H9 (cell line): ENCODE measurements at regions not wholly inside any gene's neighbourhood (a gene's known extent, or its start where the extent isn't known, plus 50 kb on each side); places are given as distances from the start of the nearest gene placed in this dataset.

Experiments
- DNase-seq: peaks from one replicate; pipeline ENCODE4 v3.0.0-alpha.2; 2017
- H2AFZ ChIP-seq: one replicate; pipeline ENCODE4 v1.6.1; 2013; ENCODE audit warnings: mild to moderate bottlenecking, low read length, control low read depth, moderate library complexity
- H2AK5ac ChIP-seq: 2 replicates; pipeline ENCODE4 v1.6.1; 2013; ENCODE audit warnings: low read length, control low read depth, mixed read lengths; ENCODE audit not compliant: insufficient read length
- H2BK120ac ChIP-seq: one replicate; pipeline ENCODE4 v1.6.1; 2013; ENCODE audit warnings: low read depth, mild to moderate bottlenecking, low read length, control low read depth, inconsistent platforms; ENCODE audit not compliant: poor library complexity, severe bottlenecking
- H2BK12ac ChIP-seq: 2 replicates; pipeline ENCODE4 v1.6.1; 2013; ENCODE audit warnings: low read length, control low read depth, mixed read lengths, low read depth; ENCODE audit not compliant: insufficient read length
- H2BK15ac ChIP-seq: 2 replicates; pipeline ENCODE4 v1.6.1; 2013; ENCODE audit warnings: low read depth, low read length, control low read depth
- H2BK20ac ChIP-seq: one replicate; pipeline ENCODE4 v1.6.1; 2013; ENCODE audit warnings: low read depth, mild to moderate bottlenecking, low read length, control low read depth, inconsistent platforms; ENCODE audit not compliant: poor library complexity, severe bottlenecking
- H2BK5ac ChIP-seq: 2 replicates; pipeline ENCODE4 v1.6.1; 2013; ENCODE audit warnings: low read length, control low read depth, mixed read lengths; ENCODE audit not compliant: insufficient read length
- H3K14ac ChIP-seq: 2 replicates; pipeline ENCODE4 v1.6.1; 2013; ENCODE audit warnings: low read length, control low read depth; ENCODE audit not compliant: insufficient read depth
- H3K18ac ChIP-seq: 2 replicates; pipeline ENCODE4 v1.6.1; 2013; ENCODE audit warnings: low read depth, mild to moderate bottlenecking, mixed read lengths, low read length, control low read depth; ENCODE audit not compliant: insufficient read length
- H3K23ac ChIP-seq: 2 replicates; pipeline ENCODE4 v1.6.1; 2013; ENCODE audit warnings: low read length, control low read depth, mixed read lengths, low read depth; ENCODE audit not compliant: insufficient read length
- H3K23me2 ChIP-seq: 2 replicates; pipeline ENCODE4 v1.6.1; 2013; ENCODE audit warnings: low read depth, mild to moderate bottlenecking, mixed read lengths, low read length, control low read depth; ENCODE audit not compliant: insufficient read length, poor library complexity, severe bottlenecking
- H3K27ac ChIP-seq: 2 replicates; pipeline ENCODE4 v1.5.1; 2013; ENCODE audit warnings: low read length, control low read depth, mixed read lengths, low read depth; ENCODE audit not compliant: insufficient read length
- H3K27me3 ChIP-seq: 2 replicates; pipeline ENCODE4 v1.6.1; 2013; ENCODE audit warnings: low read length, control low read depth, inconsistent platforms; ENCODE audit not compliant: insufficient read depth
- H3K4ac ChIP-seq: 2 replicates; pipeline ENCODE4 v1.6.1; 2013; ENCODE audit warnings: low read depth, mild to moderate bottlenecking, control low read depth, inconsistent platforms, low read length, moderate library complexity
- H3K4me1 ChIP-seq: 2 replicates; pipeline ENCODE4 v1.6.1; 2013; ENCODE audit warnings: low read length, control low read depth, inconsistent platforms; ENCODE audit not compliant: insufficient read depth
- H3K4me2 ChIP-seq: 2 replicates; pipeline ENCODE4 v1.6.1; 2013; ENCODE audit warnings: low read length, control low read depth, mixed read lengths; ENCODE audit not compliant: insufficient read length, insufficient read depth
- H3K56ac ChIP-seq: 2 replicates; pipeline ENCODE4 v1.6.1; 2013; ENCODE audit warnings: low read depth, mild to moderate bottlenecking, mixed read lengths, low read length, control low read depth; ENCODE audit not compliant: insufficient read length
- H3K79me1 ChIP-seq: 2 replicates; pipeline ENCODE4 v1.6.1; 2013; ENCODE audit warnings: low read depth, mild to moderate bottlenecking, moderate library complexity, low read length, control low read depth, inconsistent platforms; ENCODE audit not compliant: insufficient read depth, poor library complexity, severe bottlenecking
- H3K79me2 ChIP-seq: 2 replicates; pipeline ENCODE4 v1.6.1; 2013; ENCODE audit warnings: low read length, control low read depth, inconsistent platforms; ENCODE audit not compliant: insufficient read depth
- H3K9ac ChIP-seq: 2 replicates; pipeline ENCODE4 v1.6.1; 2013; ENCODE audit warnings: low read length, control low read depth, mixed read lengths; ENCODE audit not compliant: insufficient read length; ENCODE audit errors: extremely low read depth
- H3K9me3 ChIP-seq: one replicate; pipeline ENCODE4 v1.6.1; 2013; ENCODE audit warnings: low read depth, low read length, inconsistent platforms; ENCODE audit not compliant: control insufficient read depth
- H3T11ph ChIP-seq: one replicate; pipeline ENCODE4 v1.6.1; 2013; ENCODE audit warnings: mild to moderate bottlenecking, low read length, control low read depth, inconsistent platforms
- H4K20me1 ChIP-seq: one replicate; pipeline ENCODE4 v1.6.1; 2013; ENCODE audit not compliant: control insufficient read depth, insufficient read length, insufficient read depth
- H4K5ac ChIP-seq: 2 replicates; pipeline ENCODE4 v1.6.1; 2013; ENCODE audit warnings: low read depth, mild to moderate bottlenecking, mixed read lengths, low read length, control low read depth; ENCODE audit not compliant: insufficient read length
- H4K8ac ChIP-seq: replicated peaks from 2 replicates; pipeline ENCODE4 v1.6.1; 2013; ENCODE audit warnings: low read length, control low read depth, mixed read lengths, low read depth; ENCODE audit not compliant: insufficient read length
- H4K91ac ChIP-seq: 2 replicates; pipeline ENCODE4 v1.6.1; 2013; ENCODE audit warnings: low read depth, mild to moderate bottlenecking, moderate library complexity, mixed read lengths, low read length, control low read depth; ENCODE audit not compliant: insufficient read length
- H3K27ac Mint-ChIP-seq, 3 experiments: 2 replicates in 2 of 3; 3 replicates in 1 of 3; pipeline ENCODE4 v1.8.0; 2020 to 2021; ENCODE audit warnings: mixed read lengths in 3 of 3, mild to moderate bottlenecking in 1 of 3, moderate library complexity in 1 of 3
- H3K27me3 Mint-ChIP-seq: 2 replicates; pipeline ENCODE4 v1.8.0; 2021; ENCODE audit warnings: low read depth, mild to moderate bottlenecking, moderate library complexity, mixed read lengths
- H3K36me3 Mint-ChIP-seq, 3 experiments: 2 replicates in 2 of 3; 3 replicates in 1 of 3; pipeline ENCODE4 v1.8.0; 2020 to 2021; ENCODE audit warnings: low read depth in 3 of 3, mixed read lengths in 3 of 3; ENCODE audit not compliant: insufficient read depth in 1 of 3
- H3K4me1 Mint-ChIP-seq, 2 experiments: 2 replicates each; pipeline ENCODE4 v1.8.0; 2020; ENCODE audit warnings: mixed read lengths in 2 of 2
- H3K4me3 Mint-ChIP-seq, 2 experiments: 2 replicates in 1 of 2; 3 replicates in 1 of 2; pipeline ENCODE4 v1.8.0; 2020 to 2021; ENCODE audit warnings: mild to moderate bottlenecking in 2 of 2, mixed read lengths in 2 of 2, moderate library complexity in 1 of 2
- H3K9me3 Mint-ChIP-seq, 2 experiments: 2 replicates in 1 of 2; 3 replicates in 1 of 2; pipeline ENCODE4 v1.8.0; 2020; ENCODE audit warnings: mild to moderate bottlenecking in 2 of 2, mixed read lengths in 2 of 2, moderate library complexity in 1 of 2
- CTCF ChIP-seq: fragments of 200-600 bp; sonication (generic); conservative IDR thresholded peaks from 3 replicates; pipeline ENCODE4 v1.8.0; 2021; ENCODE audit warnings: antibody characterized with exemption, mild to moderate bottlenecking
- WGBS: extraction: QIAGEN DNeasy Blood & Tissue Kit; methylation state at CpG from one replicate; pipeline ENCODE4 v1.1.7; 2013; ENCODE audit warnings: missing lambda C conversion rate, low lambda C conversion rate, mixed read lengths; ENCODE audit not compliant: insufficient read length; ENCODE audit errors: extremely low coverage; 5-methylcytosine and 5-hydroxymethylcytosine counted together

GRCh38 chr6:165817771-165818170 is 154.7 kb upstream of the PDE10A start:
- H3K4me2 ChIP-seq = no peak overlapping the region
- H3T11ph ChIP-seq = no peak overlapping the region
- H3K79me2 ChIP-seq = no peaks in the 10 kb centered on the region
- Mint-ChIP-seq H3K9me3 (no peaks in the 10 kb centered on the region; a peak in 1 of 5 replicates), H3K27ac (no peak overlapping the region), H3K36me3 (no peaks in the 10 kb centered on the region), H3K4me1 (peaks cover 46 to 49% of the 10 kb centered on the region in 2 experiments), H3K27me3 (peaks cover 12% of the 10 kb centered on the region), H3K4me3 (no peak overlapping the region; a peak in 2 of 5 replicates)
- H2BK12ac ChIP-seq = no peak overlapping the region
- H2BK5ac ChIP-seq = no peak overlapping the region
- no peak overlapping the region for H2AK5ac ChIP-seq
- peak overlapping the region; percentile 22 for H3K27ac ChIP-seq
- peak overlapping the region; percentile 69 for H4K5ac ChIP-seq
- H3K14ac ChIP-seq = no peak overlapping the region
- no peak overlapping the region for H3K23ac ChIP-seq
- DNase-seq = no peak
- H2BK15ac ChIP-seq = no peak overlapping the region
- no peak for TF ChIP-seq CTCF
- no peaks in the 10 kb centered on the region for H3K27me3 ChIP-seq
- no peak overlapping the region for H2BK20ac ChIP-seq
- no peaks in the 10 kb centered on the region for H3K23me2 ChIP-seq
- peak overlapping the region; percentile 43 for H3K18ac ChIP-seq
- no peak overlapping the region for H2AFZ ChIP-seq
- H2BK120ac ChIP-seq = no peak overlapping the region
- H3K4me1 ChIP-seq = peaks cover 15% of the 10 kb centered on the region; the same call in 1 of the 2 replicates
- H3K56ac ChIP-seq = no peak overlapping the region
- no peak overlapping the region for H4K91ac ChIP-seq
- no peaks in the 10 kb centered on the region for H3K9me3 ChIP-seq
- no peak overlapping the region for H3K9ac ChIP-seq
- no peak overlapping the region for H3K4ac ChIP-seq
- no CpG with 5 or more reads among the region's 7 CpGs for WGBS
- no peaks in the 10 kb centered on the region for H4K20me1 ChIP-seq
- no peaks in the 10 kb centered on the region for H3K79me1 ChIP-seq
- H4K8ac ChIP-seq = no peak overlapping the region
